ENCODE measurements at regions not wholly inside any gene's neighbourhood (a gene's known extent, or its start where the extent isn't known, plus 50 kb on each side); places are given as distances from the start of the nearest gene placed in this dataset.

- H3K14ac ChIP-seq (ENCODE audit: low read length): no peak overlapping the region
- WGBS, 2 donors (ENCODE audit: extremely low coverage in 2 of 2, insufficient read length in 2 of 2, insufficient replicate concordance in 1 of 2): no CpG with 5 or more reads among the region's 4 CpGs
- no peaks in the 10 kb centered on the region for H3K36me3 ChIP-seq (replicated peaks in 1 of 2; ENCODE audit: control insufficient read depth in 2 of 2, insufficient read depth in 2 of 2, low read length in 2 of 2)
- DNase-seq (ENCODE audit: low spot score): no peak
- no peak overlapping the region for H3K4me2 ChIP-seq (ENCODE audit: insufficient read depth, low read length, poor library complexity, severe bottlenecking)
- no peak overlapping the region for H2BK15ac ChIP-seq (ENCODE audit: low read length)
- no peak overlapping the region for H4K8ac ChIP-seq (ENCODE audit: low read depth, low read length)
- no peak overlapping the region for H2AFZ ChIP-seq (ENCODE audit: low read length)
- no peak overlapping the region for H3K27ac ChIP-seq (replicated peaks; ENCODE audit: low read length)
- H4K91ac ChIP-seq (ENCODE audit: low read depth, low read length, poor library complexity): no peak overlapping the region
- no peak overlapping the region for H2AK5ac ChIP-seq (ENCODE audit: low read depth, low read length)
- H3K9ac ChIP-seq (ENCODE audit: low read depth, low read length, poor library complexity): no peak overlapping the region
- H2BK5ac ChIP-seq (ENCODE audit: low read length): no peak overlapping the region
- H3K18ac ChIP-seq (ENCODE audit: low read length): no peak overlapping the region
- peaks cover 3 to 4% of the 10 kb centered on the region in 2 donors for H3K4me1 ChIP-seq (ENCODE audit: control insufficient read depth in 2 of 2, insufficient read depth in 1 of 2, low read depth in 1 of 2, low read length in 2 of 2)
- H3K4me3 ChIP-seq (ENCODE audit: low read length in 2 of 2): no peak overlapping the region
- H3K79me1 ChIP-seq (ENCODE audit: low read depth, low read length): no peaks in the 10 kb centered on the region
- no peaks in the 10 kb centered on the region for H3K9me3 ChIP-seq (replicated peaks in 1 of 2; ENCODE audit: control insufficient read depth in 2 of 2, insufficient read depth in 1 of 2, low read depth in 1 of 2, low read length in 2 of 2)
- no peak overlapping the region for H3K4ac ChIP-seq (ENCODE audit: low read length)
- no peak overlapping the region for H2BK120ac ChIP-seq (ENCODE audit: low read depth, low read length)
- no peak overlapping the region for H3K23ac ChIP-seq (ENCODE audit: low read depth, low read length, poor library complexity)
- no peak overlapping the region for H2BK12ac ChIP-seq (ENCODE audit: low read length)
- no peaks in the 10 kb centered on the region for H3K27me3 ChIP-seq (ENCODE audit: control insufficient read depth in 3 of 3, insufficient read depth in 3 of 3, low read depth in 1 of 3, low read length in 3 of 3)
These were observed 218.8 kb downstream of the MTERF1 start for GRCh38 chr7:91661727-91662126.

- Histone ChIP-seq H3K79me1 (ENCODE audit: low read depth, low read length) (no peaks in the 10 kb centered on the region), H3K4me3 (ENCODE audit: low read length in 2 of 2) (no peak overlapping the region)
- no peak for DNase-seq (ENCODE audit: low spot score)
These were observed 212.3 kb downstream of the MTERF1 start for GRCh38 chr7:91668217-91668616.

DNA sequence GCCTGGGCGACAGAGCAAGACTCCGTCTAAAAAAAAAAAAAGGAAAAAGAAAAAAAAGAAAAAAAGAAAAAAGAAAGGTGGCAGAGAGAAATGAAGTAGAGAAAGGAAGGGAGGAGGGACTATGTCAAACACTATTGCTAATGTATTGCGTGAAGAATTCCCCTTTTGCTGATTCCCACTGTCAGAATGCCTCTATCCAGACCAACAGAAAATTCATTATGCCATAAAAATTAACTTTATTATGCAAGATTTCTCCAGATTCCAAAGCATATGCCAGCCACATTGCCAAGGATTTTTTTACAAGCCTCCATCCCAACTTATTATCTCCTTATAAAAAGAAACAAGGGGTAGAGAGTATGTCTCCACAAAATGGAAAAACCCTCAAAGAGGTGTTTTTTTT is 209.3 kb downstream of the MTERF1 start:
- Histone ChIP-seq H3K14ac (ENCODE audit: low read length) (no peak overlapping the region), H3K27me3 (ENCODE audit: control insufficient read depth in 3 of 3, insufficient read depth in 3 of 3, low read depth in 1 of 3, low read length in 3 of 3) (no peaks in the 10 kb centered on the region), H3K4me1 (ENCODE audit: control insufficient read depth in 2 of 2, insufficient read depth in 1 of 2, low read depth in 1 of 2, low read length in 2 of 2) (no peaks in the 10 kb centered on the region), H4K91ac (ENCODE audit: low read depth, low read length, poor library complexity) (no peak overlapping the region), H3K4me2 (ENCODE audit: insufficient read depth, low read length, poor library complexity, severe bottlenecking) (no peak overlapping the region), H2BK120ac (ENCODE audit: low read depth, low read length) (no peak overlapping the region), H3K9me3 (replicated peaks in 1 of 2; ENCODE audit: control insufficient read depth in 2 of 2, insufficient read depth in 1 of 2, low read depth in 1 of 2, low read length in 2 of 2) (no peaks in the 10 kb centered on the region), H2BK15ac (ENCODE audit: low read length) (no peak overlapping the region), H3K4ac (ENCODE audit: low read length) (no peak overlapping the region), H3K4me3 (ENCODE audit: low read length in 2 of 2) (no peak overlapping the region), H2BK12ac (ENCODE audit: low read length) (no peak overlapping the region), H3K36me3 (replicated peaks in 1 of 2; ENCODE audit: control insufficient read depth in 2 of 2, insufficient read depth in 2 of 2, low read length in 2 of 2) (no peaks in the 10 kb centered on the region), H3K23ac (ENCODE audit: low read depth, low read length, poor library complexity) (no peak overlapping the region), H3K27ac (replicated peaks; ENCODE audit: low read length) (no peak overlapping the region), H4K8ac (ENCODE audit: low read depth, low read length) (no peak overlapping the region), H3K9ac (ENCODE audit: low read depth, low read length, poor library complexity) (no peak overlapping the region), H2AK5ac (ENCODE audit: low read depth, low read length) (no peak overlapping the region), H2BK5ac (ENCODE audit: low read length) (no peak overlapping the region), H3K18ac (ENCODE audit: low read length) (no peak overlapping the region), H3K79me1 (ENCODE audit: low read depth, low read length) (no peaks in the 10 kb centered on the region), H2AFZ (ENCODE audit: low read length) (no peak overlapping the region)
- no CpG with 5 or more reads among the region's 3 CpGs for WGBS, 2 donors (ENCODE audit: extremely low coverage in 2 of 2, insufficient read length in 2 of 2, insufficient replicate concordance in 1 of 2)
- no peak for DNase-seq (ENCODE audit: low spot score)

More at GRCh38 chr7:91668217-91668616, 212.3 kb downstream of the MTERF1 start:
- H2BK12ac ChIP-seq (ENCODE audit: low read length): no peak overlapping the region
- no peak overlapping the region for H3K4me2 ChIP-seq (ENCODE audit: insufficient read depth, low read length, poor library complexity, severe bottlenecking)
- H3K14ac ChIP-seq (ENCODE audit: low read length): no peak overlapping the region
- H2AK5ac ChIP-seq (ENCODE audit: low read depth, low read length): no peak overlapping the region
- no peak overlapping the region for H3K23ac ChIP-seq (ENCODE audit: low read depth, low read length, poor library complexity)
- no peak overlapping the region for H2BK5ac ChIP-seq (ENCODE audit: low read length)
- H2BK15ac ChIP-seq (ENCODE audit: low read length): no peak overlapping the region
- H3K18ac ChIP-seq (ENCODE audit: low read length): no peak overlapping the region
- H3K9me3 ChIP-seq (replicated peaks in 1 of 2; ENCODE audit: control insufficient read depth in 2 of 2, insufficient read depth in 1 of 2, low read depth in 1 of 2, low read length in 2 of 2): no peaks in the 10 kb centered on the region
- H3K27me3 ChIP-seq (ENCODE audit: control insufficient read depth in 3 of 3, insufficient read depth in 3 of 3, low read depth in 1 of 3, low read length in 3 of 3): no peaks in the 10 kb centered on the region
- H3K27ac ChIP-seq (replicated peaks; ENCODE audit: low read length): no peak overlapping the region
- no peaks in the 10 kb centered on the region for H3K4me1 ChIP-seq (ENCODE audit: control insufficient read depth in 2 of 2, insufficient read depth in 1 of 2, low read depth in 1 of 2, low read length in 2 of 2)
- H3K4ac ChIP-seq (ENCODE audit: low read length): no peak overlapping the region
- H4K91ac ChIP-seq (ENCODE audit: low read depth, low read length, poor library complexity): no peak overlapping the region
- no peak overlapping the region for H2AFZ ChIP-seq (ENCODE audit: low read length)
- H3K9ac ChIP-seq (ENCODE audit: low read depth, low read length, poor library complexity): no peak overlapping the region
- H2BK120ac ChIP-seq (ENCODE audit: low read depth, low read length): no peak overlapping the region
- no peak overlapping the region for H4K8ac ChIP-seq (ENCODE audit: low read depth, low read length)
- H3K36me3 ChIP-seq (replicated peaks in 1 of 2; ENCODE audit: control insufficient read depth in 2 of 2, insufficient read depth in 2 of 2, low read length in 2 of 2): no peaks in the 10 kb centered on the region

DNA sequence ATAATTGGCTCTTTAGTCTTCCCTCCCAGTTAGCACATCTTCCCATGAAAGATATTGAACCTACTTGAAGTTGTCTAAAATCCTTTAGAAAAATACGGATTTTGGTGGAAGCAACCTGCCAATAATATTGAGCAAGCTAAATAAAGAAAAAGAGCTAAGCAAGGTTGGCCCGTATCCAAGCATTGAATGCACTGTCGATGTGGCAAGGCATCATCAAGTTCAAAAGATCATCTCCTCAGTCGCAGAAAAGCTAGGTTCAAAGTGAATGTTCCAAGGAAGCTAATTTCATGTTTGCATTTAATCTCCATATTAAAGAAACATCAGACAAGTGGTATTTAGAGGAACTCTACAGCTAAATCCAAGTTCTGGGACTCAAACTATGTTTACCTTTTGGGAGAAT is 206.0 kb downstream of the MTERF1 start:
- Histone ChIP-seq H3K4me1 (ENCODE audit: control insufficient read depth in 2 of 2, insufficient read depth in 1 of 2, low read depth in 1 of 2, low read length in 2 of 2) (no peaks in the 10 kb centered on the region), H4K91ac (ENCODE audit: low read depth, low read length, poor library complexity) (no peak overlapping the region), H3K4ac (ENCODE audit: low read length) (no peak overlapping the region), H3K14ac (ENCODE audit: low read length) (no peak overlapping the region), H3K4me3 (ENCODE audit: low read length in 2 of 2) (no peak overlapping the region), H3K9me3 (replicated peaks in 1 of 2; ENCODE audit: control insufficient read depth in 2 of 2, insufficient read depth in 1 of 2, low read depth in 1 of 2, low read length in 2 of 2) (peaks cover 0 to 7% of the 10 kb centered on the region in 2 donors), H3K18ac (ENCODE audit: low read length) (no peak overlapping the region), H3K9ac (ENCODE audit: low read depth, low read length, poor library complexity) (no peak overlapping the region), H3K79me1 (ENCODE audit: low read depth, low read length) (no peaks in the 10 kb centered on the region), H4K8ac (ENCODE audit: low read depth, low read length) (no peak overlapping the region), H2BK12ac (ENCODE audit: low read length) (no peak overlapping the region), H3K36me3 (replicated peaks in 1 of 2; ENCODE audit: control insufficient read depth in 2 of 2, insufficient read depth in 2 of 2, low read length in 2 of 2) (no peaks in the 10 kb centered on the region), H2BK120ac (ENCODE audit: low read depth, low read length) (no peak overlapping the region), H3K27ac (replicated peaks; ENCODE audit: low read length) (no peak overlapping the region), H3K4me2 (ENCODE audit: insufficient read depth, low read length, poor library complexity, severe bottlenecking) (no peak overlapping the region), H2BK15ac (ENCODE audit: low read length) (no peak overlapping the region), H2AK5ac (ENCODE audit: low read depth, low read length) (no peak overlapping the region), H2BK5ac (ENCODE audit: low read length) (no peak overlapping the region), H2AFZ (ENCODE audit: low read length) (no peak overlapping the region), H3K27me3 (ENCODE audit: control insufficient read depth in 3 of 3, insufficient read depth in 3 of 3, low read depth in 1 of 3, low read length in 3 of 3) (no peaks in the 10 kb centered on the region), H3K23ac (ENCODE audit: low read depth, low read length, poor library complexity) (no peak overlapping the region)
- no peak for DNase-seq (ENCODE audit: low spot score)
- no CpG with 5 or more reads among the region's 4 CpGs for WGBS, 2 donors (ENCODE audit: extremely low coverage in 2 of 2, insufficient read length in 2 of 2, insufficient replicate concordance in 1 of 2)
